ENCODE measurements at regions not wholly inside any gene's neighbourhood (a gene's known extent, or its start where the extent isn't known, plus 50 kb on each side); places are given as distances from the start of the nearest gene placed in this dataset.
"Not testable (repeated sequence)": the region's sequence is repeated elsewhere in the genome, so short reads cannot be mapped to it uniquely, and the experiment has no call there.

GRCh38 chr4:79174490-79175252, 151.2 kb downstream of the NAA11 start:
- DNase-seq: no peak

GRCh38 chr4:79173186-79173585, 152.7 kb downstream of the NAA11 start:
- DNase-seq: no peak

DNA sequence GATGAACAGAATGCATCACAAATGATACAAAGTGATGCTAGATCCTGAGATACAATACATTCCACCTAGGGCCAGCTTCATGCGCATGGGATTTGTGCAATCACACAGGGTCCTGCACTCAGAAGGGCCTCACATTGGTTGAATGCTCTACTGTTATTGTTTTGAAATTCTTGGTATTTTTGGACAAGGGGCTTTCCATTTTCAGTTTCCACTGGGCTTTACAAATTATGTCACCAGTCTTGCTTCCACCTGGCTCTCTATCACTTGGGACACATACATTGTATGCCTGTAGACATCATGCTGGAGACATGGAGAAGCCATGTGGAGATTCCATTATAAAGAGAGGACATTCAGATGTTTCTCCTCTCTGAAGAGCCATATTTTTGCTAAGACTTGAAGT, 155.8 kb downstream of the NAA11 start:
- DNase-seq: no peak

GRCh38 chr4:79164907-79165610, 160.8 kb downstream of the NAA11 start:
- no peak for DNase-seq

DNA sequence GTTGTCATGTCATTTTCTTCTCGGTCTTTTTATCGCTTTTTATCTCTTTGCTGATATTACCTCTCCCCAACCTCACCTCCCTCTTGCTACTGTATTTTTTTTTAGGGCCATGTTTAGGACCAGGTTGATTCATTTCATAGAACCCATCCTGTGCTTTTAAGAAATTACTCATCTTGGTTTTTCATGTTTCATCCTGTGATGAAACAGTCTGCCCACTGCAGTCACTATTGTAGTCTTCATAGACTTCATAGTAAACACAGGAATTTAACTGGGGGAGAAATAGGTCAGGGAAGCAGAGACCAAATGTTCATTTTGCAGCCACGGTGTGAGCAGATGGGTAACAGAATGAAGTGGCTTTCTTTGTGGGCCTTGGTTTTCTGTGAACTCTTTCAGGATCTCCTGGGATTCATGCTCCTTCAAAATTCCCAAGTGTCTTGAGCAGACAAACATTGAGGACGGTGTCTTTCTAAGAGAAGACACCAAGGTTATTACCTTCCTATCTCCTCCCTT, 161.8 kb downstream of the NAA11 start:
- DNase-seq: no peak

- DNase-seq: no peak
These were observed 164.9 kb downstream of the NAA11 start for GRCh38 chr4:79160962-79161361.

DNA sequence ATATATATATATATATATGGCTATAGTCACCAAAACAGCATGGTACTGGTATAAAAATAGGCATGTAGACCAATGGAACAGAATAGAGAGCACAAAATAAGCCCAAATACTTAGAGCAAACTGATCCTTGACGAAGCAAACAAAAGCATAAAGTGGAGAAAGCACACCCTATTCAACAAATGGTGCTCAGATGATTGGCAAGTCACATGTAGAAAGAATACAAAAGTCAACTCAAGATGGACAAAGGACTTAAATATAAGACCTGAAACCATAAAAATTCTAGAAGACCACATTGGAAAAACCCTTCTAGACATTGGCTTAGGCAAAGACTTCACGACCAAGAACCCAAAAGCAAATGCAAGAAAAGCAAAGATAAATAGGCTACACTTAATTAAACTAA, 167.2 kb downstream of the NAA11 start:
- DNase-seq: not testable (repeated sequence)

- no peak for DNase-seq
These were observed 170.5 kb downstream of the NAA11 start for GRCh38 chr4:79155336-79155735.

DNA sequence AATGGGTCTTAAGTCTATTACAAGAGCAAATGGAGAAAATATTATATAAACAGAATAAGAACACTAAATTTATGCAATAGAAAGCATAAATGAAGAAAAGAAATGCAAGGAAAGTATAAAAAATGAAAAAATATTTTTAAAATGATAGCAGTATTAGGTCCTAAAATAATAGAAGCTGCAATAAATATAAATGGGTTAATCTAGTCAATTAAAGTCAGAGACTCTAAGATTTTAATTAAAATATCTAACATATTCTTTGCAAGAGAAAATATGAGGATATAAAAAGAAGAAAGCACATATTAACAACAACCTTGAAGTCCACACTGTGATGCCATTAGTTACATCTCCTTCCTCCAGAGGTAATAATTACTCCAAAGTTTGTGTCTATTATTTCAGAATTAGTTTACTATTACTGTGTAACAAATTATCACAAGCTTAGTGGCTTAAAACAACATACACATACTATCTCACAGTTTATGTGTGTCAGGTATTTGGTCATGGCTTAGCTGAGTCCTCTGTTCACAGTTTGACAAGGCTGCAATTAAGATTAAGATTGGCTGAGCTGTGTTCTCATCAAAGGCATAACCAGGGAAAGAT, 174.9 kb downstream of the NAA11 start:
- DNase-seq: no peak

GRCh38 chr4:79148369-79148768, 177.5 kb downstream of the NAA11 start:
- no peak for DNase-seq

DNA sequence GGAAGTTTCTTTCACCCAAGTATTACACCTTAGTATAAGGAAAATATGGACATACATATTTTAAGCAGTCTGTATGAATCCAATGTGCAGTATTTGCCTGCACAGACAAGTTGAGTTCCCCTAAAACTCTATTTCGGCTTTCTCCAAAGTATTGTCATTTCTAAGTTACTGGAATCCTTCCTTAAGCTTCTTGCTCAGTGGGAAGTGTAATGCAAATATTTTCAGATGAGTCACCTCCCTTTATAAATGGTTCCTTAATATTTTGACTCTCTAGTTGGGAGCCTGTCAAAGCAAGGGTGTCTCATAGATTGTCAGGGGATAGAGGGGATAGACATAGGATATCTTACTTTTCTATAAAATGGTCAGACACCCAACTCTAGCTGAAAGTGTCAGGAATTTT, 178.6 kb downstream of the NAA11 start:
- DNase-seq: no peak

- DNase-seq: no peak
These were observed 184.3 kb downstream of the NAA11 start for GRCh38 chr4:79141530-79141929.

DNA sequence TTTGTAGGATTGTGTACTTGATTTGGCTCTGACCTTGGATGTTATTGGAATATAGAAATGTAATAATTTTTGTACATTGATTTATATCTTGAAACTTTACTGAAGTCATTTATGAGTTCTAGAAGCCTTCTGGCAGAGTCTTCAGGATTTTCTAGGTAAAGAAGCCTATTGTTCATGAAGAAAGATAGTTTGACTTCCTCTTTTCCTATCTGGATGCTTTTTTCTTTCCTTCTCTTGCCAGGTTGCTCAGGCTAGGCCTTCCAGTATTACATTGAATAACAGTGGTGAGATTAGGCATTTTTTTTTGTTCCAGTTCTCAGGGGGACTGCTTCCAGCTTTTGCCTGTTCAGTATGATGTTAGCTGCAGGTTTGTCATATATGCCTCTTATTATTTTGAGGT, 191.1 kb downstream of the NAA11 start:
- no peak for DNase-seq

- no peak for DNase-seq
These were observed 193.0 kb downstream of the NAA11 start for GRCh38 chr4:79132826-79133225.

- DNase-seq: no peak
These were observed 182.7 kb upstream of the PAQR3 start for GRCh38 chr4:79121875-79122358.

DNA sequence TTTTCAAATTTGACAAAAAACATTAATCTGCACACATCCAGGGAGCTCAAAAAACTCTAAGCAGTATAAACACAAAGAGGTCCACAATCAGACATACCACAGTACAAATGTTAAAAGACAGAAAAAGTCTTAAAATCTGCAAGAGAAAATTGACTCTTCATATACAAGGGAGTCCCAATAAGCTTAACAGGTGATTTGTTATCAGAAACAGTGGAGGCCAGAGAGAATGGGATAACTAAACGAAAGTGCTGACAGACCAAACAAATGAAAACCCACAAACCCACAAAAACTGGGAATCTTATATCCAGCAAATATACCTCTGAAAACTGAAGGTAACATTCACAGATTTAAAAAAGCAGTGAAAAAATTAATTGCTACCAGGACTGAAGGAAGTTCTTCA, 182.0 kb upstream of the PAQR3 start:
- DNase-seq: no peak

DNA sequence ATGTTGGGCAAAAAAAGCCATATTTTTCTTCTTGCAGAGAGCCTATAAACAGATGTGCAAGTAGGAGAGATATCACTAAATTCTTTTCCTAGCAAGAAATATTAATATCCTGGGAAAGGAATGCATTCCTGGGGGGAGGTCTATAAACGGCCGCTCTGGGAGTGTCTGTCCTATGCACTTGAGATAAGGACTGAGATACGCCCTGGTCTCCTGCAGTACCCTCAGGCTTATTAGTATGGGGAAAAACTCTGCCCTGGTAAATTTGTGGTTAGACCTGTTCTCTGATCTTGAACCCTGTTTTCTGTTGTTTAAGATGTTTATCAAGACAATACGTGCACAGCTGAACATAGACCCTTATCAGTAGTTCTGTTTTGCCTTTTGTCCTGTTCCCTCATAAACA, 177.8 kb upstream of the PAQR3 start:
- not testable (repeated sequence) for DNase-seq

- no peak for DNase-seq
These were observed 167.8 kb upstream of the PAQR3 start for GRCh38 chr4:79107014-79107413.

GRCh38 chr4:79088946-79089691, 149.9 kb upstream of the PAQR3 start:
- DNase-seq: no peak

- no peak for DNase-seq
These were observed 147.8 kb upstream of the PAQR3 start for GRCh38 chr4:79087071-79087470.

- no peak for DNase-seq
These were observed 144.3 kb upstream of the PAQR3 start for GRCh38 chr4:79083406-79084010.

DNA sequence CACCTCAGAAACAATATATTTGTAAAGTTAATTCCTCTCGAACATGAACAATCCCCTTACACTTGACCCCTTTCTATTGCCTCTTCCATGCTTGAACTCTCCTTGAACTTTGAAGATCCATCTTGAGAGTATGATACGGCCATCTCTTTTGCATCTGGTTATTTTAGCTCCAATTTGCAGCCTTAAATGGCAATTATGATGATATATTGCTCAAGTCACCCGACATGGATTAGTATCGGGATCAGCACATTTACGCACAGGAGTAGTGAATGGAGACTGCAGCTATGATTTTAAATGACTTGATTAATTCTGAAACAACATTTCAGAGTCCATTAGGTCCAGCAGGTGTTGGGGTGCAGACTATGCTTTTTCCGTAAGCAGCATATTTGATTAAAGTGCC, 143.8 kb upstream of the PAQR3 start:
- no peak for DNase-seq

- DNase-seq: no peak
These were observed 142.7 kb upstream of the PAQR3 start for GRCh38 chr4:79081973-79082372.
